NCI-H2029 (cell line): ENCODE measurements at regions not wholly inside any gene's neighbourhood (a gene's known extent, or its start where the extent isn't known, plus 50 kb on each side); places are given as distances from the start of the nearest gene placed in this dataset.

Experiments
- DNase-seq: peaks from one replicate; lab custom pipeline; 2025; lab: John Stamatoyannopoulos, UW

DNA sequence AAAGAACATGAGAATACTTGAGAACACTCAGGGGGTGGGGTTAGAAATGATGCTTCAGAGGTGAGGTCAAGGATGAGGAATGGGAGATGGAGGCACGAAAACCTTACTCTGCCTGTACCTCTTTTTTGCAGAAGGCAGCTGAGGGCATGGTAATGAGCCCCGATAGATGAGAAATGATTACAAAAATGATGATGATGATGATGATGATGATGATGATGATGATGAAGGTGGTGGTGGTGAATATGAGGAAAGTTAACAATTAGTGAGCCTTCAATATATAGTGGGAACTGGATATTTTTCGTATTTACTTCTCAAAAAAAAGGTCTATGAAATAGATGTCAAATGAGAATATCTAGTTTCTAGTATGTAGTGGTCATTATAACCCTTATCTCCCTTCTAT is 584.3 kb downstream of the EPHA4 start:
- no peak for DNase-seq

DNA sequence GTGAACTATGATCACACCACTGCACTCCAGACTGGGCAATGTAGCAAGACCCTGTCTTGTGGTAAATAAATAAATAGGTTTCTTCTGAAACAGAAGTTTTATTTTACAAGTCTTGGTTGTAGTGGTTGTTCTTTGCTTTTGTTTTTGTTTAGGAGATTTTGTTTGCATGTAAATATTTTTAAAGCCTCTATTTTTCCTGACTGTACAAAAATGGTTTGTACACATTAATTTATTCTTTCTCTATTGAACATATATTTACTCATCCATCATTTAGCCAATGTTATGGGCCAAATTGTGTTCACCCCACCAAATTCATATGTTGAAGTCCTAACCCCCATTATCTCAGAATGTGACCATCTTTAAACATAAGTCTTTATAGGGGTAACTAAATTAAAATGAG is 580.1 kb downstream of the EPHA4 start:
- DNase-seq: no peak

DNA sequence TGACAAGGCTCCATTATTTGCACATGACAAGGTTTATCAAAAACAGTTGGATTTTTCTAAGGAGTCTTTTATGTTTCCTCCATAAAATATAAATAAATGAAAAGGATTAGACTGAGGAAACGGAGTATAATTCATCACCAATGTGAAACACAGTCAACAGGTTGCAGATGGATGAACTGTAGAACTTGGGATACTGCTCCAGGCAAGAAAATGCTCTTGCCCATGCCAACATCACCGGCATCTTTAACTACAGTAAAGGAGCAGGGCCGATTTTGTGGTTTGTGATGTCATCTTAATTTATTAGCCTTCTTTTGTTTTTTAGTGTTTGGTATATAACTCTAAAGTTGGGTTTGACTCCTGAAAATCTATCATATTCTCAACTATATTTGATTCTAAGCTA is 577.3 kb downstream of the EPHA4 start:
- DNase-seq: no peak

DNA sequence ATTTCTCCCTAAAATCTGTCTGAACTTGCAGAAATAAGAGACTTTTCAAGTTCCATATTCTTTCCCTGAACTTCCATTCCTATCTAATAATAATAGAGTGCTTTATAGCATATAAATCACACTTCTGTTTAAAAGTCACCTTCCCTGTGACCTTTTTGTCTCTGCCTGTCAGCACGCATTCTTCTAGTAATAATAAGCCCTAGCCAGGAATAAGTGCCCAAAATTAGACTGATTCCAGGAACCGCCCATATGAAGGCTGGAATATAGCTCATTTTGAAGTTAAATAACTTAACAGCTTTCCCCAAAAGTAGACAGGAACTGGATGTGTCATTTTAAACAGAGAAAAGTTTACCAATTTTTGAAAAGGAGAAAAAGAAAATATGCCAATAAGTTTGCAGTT is 576.5 kb downstream of the EPHA4 start:
- DNase-seq: no peak

DNA sequence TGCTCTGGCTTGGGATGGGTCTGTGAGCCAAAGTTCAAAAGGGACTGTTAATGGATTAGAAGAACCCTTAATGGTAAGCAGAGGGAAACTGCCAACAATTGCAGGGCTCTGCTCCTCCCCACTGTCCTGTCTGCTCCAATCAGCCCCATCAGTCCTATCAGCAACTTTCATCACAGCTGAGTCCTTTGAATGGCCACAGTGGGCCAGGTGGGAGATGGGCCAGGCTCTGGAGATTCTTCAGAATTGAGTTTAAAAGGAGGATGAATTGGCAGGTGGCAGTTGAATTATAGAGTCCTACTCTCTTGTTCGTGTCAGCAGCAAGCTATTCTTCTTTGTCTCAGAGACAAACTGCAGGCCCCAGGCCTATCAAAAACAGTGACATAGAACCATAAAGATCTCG is 573.9 kb downstream of the EPHA4 start:
- DNase-seq: no peak

DNA sequence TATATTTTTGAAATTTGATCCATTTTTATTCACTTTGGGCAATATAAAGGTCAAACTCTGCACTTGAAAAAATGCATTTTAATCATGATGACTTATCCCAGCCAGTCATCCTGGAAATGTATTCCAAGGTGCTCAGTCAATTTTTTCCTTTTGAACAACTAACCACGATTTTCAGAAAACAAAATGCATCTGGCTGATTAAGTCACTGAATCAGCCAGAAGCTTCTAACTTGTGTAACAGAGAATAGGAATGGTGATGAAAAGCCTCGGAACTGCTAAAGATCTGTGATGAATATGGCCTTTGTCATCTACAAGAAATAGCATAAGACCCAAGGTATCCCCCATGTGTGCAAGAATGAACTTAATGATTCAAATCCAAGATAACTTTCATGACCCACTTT is 572.7 kb downstream of the EPHA4 start:
- no peak for DNase-seq

DNA sequence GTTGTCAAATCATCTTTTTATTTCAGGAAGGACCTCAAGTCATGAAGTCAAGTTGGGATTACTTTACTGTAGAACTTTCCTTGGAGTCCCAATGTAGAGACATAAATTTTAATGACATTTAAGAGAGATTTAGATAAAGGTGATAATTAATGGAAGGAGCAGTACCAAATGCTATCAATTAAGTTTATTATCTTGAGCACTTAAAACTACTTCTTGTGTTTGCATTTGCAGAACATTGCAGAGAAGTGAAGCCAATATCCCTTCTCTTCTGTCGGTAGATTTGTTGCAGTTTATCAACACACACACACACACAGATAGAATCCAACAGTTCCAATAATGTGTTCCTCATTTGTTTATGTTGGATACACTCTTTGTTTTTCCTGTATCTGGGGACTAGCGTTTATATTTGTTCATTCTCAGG is 570.7 kb downstream of the EPHA4 start:
- DNase-seq: no peak

DNA sequence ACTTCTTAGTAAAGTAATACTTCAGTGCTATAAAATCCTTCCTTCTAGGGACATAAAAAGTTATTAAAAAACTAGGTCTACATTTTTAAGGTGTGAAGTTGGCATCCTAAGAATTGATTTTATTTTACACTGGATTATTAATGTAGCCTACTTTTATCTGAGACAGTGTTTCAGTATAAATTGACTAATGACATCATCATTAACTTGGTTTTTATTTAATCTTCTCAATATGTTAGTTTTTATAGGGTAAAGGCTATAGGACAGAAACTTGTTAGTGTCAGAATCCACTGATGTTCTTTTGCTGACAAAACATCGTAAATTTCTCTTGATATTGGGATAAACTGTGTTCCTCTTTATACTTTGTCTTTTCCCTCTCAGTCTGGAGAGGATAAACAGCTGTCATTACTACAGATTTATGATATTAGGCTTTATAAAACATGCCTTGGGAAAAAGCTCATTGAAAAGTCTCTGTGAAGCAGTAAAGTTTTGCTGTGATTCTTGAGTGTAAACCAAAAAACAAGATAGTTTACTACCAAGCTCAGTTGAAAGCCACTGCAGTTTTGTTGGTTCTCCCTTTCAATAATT is 569.9 kb downstream of the EPHA4 start:
- no peak for DNase-seq

DNA sequence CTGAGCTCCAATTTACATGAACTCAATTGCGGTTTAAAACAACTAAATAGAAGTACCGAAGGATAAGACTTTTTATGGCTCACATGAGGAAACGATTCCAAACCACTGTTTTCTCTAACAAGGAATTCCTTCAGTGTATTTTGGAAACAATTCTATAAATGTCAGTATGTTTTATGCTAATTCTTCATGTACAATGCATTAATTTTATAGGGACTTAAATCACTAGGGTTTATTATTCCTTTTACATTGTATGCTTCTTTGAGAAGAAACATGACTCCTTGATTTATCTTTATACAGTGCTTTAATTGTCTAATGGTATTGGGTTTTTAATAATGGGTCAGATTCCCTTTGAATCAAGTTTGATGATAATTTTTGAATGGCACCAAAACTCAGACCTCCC is 566.8 kb downstream of the EPHA4 start:
- DNase-seq: no peak

DNA sequence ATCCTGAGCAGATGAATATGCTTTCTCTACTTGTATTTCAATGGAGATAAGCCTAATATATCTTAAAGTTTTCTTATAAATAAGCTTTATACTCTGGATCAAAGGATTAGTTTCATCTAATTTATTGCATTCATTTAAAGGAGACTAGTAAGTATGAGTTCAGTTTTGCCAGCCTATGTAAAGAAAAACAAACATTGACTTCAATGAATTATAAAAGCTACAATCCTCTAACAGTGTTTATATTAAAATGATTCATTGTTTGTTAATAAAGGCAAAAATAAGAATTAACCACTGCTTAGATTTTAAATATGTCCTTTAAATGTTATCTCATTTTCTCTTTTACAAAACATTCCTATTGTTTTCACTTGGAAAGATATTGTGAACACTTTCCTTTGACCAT is 566.0 kb downstream of the EPHA4 start:
- DNase-seq: no peak

DNA sequence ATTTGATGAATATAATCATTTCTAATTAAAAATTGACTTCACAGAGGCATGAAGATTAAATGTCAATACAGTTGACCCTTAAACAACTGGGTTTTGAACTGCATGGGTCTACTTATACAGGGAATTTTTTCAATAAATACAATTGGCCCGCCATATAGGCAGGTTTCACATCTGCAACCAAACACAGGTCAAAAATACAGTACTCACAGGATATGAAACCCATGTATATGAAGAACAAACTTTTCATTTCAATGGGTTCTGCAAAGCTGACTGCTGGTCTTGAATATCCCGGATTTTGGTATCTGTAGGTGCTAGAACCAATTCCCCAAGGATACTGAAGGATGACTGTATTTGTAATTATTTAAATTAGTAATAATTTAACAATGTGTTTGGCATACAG is 555.6 kb downstream of the EPHA4 start:
- DNase-seq: no peak

DNA sequence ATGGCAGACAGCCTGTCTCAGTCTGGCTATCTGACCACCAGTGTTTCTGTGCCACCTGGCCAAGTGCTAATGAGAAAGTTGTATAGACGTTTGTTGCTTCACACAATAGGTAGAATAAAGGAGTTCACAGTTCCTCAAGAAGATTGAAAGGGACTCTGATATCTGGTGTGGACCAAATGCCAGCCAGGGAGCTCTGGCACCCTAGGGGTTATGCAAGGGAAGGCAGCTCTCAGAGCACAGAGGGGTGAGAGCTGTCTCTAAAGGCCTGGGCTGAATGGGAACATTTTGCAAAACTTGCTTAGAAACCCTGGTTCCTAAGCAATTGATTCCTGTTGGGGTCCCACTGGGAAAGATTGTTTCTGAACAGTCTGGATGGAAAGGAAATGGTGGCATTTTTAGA is 553.8 kb downstream of the EPHA4 start:
- DNase-seq: no peak

DNA sequence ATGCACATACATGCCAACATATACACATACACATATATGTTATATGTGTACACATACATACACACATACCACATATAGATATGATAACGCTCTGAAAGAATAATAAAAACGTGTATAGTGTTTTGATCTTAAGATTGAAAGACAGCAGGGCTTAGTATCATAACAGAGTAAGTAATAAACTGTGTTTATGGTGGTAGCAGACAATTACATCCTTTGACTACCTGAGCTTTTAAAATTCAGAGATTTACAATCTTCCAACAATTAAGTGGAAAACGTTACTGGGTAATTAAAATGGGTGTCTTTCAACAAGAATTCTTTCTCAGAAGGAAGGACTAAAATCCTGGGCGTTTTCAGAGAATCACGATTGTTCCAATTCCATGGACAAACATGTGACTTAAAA is 552.4 kb downstream of the EPHA4 start:
- no peak for DNase-seq

DNA sequence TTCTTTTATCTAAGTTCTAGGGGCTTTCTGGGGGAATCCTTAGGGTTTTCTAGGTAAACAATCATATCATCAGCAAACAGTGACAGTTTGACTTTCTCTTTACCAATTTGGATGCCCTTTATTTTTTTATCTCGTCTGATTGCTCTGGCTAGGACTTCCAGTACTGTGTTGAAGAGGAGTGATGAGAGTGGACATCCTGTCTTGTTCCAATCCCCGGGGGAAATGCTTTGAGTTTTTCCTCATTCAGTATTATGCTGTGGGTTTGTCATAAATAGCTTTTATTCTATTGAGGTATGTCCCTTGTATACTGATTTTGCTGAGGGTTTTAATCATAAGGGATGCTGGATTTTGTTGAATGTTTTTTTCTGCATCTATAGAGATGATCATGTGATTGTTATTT is 549.5 kb downstream of the EPHA4 start:
- no peak for DNase-seq

DNA sequence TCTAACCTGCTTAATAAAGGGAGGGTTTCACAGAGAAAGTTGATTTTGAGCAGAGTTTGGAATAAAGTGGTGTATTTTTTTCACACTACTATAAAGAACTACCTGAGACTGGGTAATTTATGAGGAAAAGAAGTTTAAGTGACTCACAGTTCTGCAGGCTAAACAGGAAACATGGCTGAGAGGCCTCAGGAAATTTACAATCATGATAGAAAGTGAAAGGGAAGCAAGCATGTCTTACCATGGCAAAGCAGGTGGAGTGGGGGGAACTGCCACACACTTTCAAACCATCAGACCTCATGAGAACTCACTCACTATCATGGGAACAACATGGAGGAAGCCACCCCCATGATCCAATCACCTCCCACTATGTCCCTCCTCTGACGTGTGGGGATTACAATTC is 546.7 kb downstream of the EPHA4 start:
- DNase-seq: no peak

DNA sequence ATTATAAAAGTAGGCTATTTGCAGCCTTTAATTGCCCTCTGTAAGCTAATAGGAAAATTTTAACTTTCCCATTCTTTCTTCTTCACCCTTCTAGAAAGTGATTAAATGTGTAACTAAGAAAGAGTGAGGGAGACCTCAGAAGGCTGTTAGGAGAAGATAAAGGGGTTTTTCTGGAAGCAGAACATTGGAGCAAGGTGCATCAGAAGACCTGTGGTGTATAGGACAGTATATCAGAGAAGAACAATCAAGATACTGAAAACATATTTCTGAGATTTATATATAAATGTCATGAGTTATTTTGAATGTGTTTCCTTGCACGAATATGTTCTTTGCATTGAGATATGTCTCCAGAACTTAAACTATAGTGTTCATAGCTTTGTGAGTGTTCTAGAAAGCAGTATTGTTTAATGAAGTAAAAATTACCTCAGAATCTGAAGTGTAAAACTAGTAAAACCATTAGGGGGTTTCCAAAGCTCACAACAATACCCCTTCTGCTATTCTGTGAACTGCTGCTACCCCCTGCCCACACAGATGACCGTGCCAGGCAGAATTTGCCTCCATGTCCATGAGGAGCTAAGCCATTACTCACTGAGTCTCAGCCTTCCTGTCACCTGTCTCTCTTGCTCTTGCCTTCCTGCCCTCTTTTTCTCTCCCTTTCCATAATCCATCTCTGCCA is 537.9 kb downstream of the EPHA4 start:
- no peak for DNase-seq

DNA sequence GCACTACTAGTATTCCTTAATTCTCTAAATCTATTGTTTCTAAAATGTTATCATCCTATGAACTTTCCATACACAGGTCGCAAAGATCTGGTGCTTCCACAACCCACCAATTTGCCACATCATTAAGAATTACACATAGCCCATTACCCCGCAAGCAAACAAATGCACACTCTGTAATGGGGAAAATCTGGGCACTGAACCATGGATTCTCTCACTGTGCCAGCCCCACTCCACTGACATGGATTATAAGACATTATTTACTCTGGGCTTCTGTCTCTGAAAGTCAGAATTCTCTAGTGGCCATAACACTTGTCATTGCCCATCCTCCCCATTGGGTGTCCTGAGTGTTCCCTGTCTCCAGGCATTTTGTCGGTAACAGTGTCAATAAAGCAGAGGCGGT is 537.1 kb downstream of the EPHA4 start:
- DNase-seq: peak; percentile 46

DNA sequence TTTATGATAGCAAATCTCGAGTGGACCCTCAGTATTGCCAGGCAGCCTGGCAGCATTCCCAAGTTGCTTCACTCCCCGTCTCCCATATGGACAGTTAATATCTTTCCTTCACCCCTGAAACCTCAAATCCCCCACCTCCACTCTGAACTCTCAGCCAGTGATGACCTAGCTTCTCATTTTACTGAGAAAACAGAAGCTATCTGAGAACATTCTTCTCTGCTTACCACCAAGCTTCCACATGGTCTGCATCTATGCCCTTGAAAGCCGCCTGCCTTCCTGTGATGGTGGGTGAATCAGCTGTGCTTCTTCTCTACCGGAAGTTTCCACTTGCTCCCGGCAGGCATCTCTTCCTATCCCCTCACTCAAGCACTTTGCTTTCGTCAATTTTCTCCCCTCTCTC is 529.2 kb downstream of the EPHA4 start:
- DNase-seq: no peak

DNA sequence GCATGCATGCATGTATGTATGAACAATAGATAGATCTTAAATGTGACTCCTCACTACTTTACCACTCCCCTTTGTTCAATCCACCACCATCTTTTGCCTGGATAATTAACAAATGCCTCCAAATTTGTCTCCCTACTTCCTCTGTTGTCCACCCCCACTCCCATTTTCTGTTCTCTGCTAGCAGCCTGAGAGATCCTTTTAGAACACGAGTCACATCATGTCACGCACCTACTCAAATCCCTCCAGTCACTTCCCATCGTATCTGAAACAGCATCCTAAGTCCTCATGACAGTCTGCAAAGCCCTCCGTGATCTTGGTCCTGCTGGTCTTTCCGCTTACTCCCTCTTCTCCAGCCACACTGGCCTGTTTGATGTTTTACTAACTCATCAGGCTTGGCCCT is 527.3 kb downstream of the EPHA4 start:
- no peak for DNase-seq

DNA sequence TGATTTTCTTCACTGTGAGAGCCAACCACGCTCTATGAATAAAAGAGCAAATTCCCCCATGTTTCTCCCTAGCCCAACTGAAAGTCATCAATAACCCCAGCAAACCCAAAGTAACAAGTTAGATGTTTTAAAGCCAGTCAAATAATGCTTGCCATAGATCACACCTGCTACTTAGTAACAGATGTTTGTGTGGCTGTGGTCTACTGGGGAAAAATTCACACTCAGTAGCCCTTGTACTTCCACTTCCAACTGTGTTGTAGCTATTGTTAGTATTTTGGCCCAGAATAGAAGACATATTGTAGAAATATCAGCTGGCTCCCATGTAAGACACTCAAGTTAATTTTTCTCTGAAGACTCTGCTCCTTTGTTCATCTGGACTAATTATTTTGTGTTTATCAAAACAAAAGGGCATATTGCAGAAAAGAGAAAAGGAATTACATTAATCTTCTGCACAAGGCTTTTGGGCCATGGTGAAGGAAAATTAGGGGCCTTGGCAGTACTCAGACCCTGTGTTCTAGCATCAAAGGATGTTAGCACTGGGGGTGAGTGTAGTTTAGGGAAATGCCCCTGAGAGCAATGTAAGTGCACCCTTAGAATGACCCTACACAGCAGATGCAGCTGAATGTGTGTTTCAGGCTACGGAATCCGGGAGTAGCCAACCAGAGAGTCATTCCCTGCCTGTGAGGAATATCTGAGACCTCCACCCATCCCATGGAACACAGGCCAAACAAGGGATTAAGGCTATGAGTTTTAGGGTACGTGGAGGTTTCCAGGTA is 521.9 kb downstream of the EPHA4 start:
- DNase-seq: no peak

DNA sequence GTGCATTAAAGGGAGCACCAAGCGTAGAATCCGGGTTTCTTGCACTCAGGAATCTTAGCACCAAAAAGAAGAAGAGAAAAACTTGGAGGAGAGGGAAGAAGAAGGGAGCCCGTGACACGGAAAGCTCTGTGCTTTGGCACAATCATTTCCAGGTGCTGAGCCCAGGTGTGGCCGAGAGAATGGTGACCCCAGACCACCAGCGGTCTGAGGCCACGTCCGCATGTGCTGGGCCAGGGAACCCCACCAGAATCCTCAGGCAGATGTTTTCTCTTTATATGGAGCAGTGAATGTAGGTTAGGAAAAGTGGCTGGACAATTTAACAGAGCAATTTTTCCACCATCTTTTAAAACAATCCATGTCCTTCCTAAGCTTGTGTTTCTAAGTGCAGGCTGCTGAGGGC is 520.9 kb downstream of the EPHA4 start:
- no peak for DNase-seq

DNA sequence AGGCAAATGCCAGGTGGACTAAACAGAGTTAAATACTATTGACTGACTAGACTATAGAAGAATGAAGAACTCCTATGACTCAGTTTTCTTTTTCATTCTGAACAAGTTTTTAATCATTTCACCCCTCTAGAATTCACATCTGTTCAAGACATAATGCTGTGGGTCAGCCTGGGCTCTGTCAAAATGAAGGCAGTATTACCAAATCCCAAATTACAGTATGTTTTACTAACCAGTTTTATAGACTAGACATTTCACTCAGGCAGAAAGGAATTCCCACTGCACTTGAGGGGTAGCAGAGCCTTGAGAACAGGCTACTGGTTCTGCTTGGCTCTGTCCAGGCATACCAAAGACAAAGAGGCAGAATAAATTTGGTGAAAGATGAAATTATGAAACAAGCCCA is 511.7 kb downstream of the EPHA4 start:
- DNase-seq: no peak

DNA sequence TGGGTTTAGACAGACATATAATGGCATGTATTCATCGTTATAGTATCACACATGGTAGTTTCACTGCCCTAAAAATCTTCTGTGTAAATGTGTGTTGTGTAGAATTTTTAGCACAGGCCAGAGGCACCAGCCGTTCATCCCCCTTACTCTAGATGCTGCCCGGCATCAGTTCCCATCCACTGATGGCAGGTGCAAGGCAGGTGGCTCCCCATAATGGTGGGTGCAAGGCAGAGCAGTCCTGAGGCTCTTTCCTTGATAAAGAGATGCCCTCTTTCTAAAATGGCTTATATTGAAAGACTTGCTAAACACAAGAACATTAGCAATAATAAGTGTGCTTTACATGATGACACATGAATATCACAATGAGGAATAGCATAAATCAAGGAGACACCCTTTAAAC is 508.5 kb downstream of the EPHA4 start:
- no peak for DNase-seq
